Stimulated activated CD4-positive, alpha-beta T cell treated with anti-CD3 and anti-CD28 coated beads, Interleukin-12 subunit alpha, Interleukin-12 subunit beta, amount 100 ng/mL, for 4 hours (primary cell): ENCODE measurements at regions not wholly inside any gene's neighbourhood (a gene's known extent, or its start where the extent isn't known, plus 50 kb on each side); places are given as distances from the start of the nearest gene placed in this dataset.
"Not testable (repeated sequence)": the region's sequence is repeated elsewhere in the genome, so short reads cannot be mapped to it uniquely, and the experiment has no call there.

ENCODE experiments used
- DNase-seq: peaks from one replicate; pipeline ENCODE4 v3.0.0-alpha.2; 2020

DNA sequence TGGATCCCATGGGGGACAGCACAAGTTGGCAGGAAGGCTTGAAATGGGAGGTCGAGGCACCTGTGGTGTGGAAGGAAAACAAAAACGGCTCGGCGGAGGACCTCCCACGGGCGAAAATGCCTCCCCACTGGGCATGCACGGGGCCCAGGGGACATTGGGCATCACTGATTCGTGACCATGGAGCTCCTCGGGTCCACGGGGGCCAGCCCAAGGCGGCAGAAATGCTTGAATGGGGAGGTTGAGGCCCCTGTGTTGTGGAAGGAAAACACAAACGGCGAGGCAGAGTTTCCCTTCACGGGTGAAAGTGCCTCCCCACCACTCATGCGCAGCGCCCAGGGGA lies 376.0 kb downstream of the ALG10 start:
- no peak for DNase-seq

- DNase-seq = no peak
Observed at GRCh38 chr12:34398706-34399630, 376.7 kb downstream of the ALG10 start.

DNA sequence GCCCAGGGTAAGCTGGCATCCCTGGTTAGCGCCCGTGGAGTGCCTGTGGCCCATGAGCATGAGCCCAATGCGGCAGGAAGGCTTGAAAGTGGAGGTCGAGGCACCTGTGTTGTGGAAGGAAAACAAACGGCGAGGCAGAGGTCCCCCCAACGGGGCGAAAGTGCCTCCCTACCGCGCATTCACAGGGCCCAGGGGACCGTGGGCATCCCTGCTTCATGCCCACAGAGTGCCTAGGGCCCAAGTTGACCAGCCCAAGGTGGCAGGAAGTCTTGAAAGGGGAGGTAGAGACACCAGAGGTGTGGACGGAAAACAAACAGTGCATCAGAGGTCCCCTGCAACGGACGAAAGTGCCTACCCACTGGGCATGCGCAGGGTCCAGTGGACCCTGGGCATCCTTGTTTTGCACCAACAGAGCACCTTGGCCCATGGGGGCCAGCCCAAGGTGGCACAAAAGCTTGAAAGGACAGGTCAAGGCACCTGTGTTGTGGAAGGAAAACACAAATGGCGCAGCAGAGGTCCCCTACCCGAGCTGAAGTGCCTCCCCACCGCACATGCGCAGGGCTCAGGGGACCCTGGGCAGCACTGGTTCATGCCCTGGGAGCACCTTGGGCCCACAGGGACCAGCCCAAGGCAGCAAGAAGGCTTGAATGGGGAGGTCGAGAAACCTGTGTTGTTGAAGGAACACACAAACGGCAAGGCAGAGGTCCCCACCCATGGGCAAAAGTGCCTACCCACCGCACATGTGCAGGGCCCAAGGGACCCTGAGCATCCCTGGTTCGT lies 377.5 kb downstream of the ALG10 start:
- no peak for DNase-seq

DNA sequence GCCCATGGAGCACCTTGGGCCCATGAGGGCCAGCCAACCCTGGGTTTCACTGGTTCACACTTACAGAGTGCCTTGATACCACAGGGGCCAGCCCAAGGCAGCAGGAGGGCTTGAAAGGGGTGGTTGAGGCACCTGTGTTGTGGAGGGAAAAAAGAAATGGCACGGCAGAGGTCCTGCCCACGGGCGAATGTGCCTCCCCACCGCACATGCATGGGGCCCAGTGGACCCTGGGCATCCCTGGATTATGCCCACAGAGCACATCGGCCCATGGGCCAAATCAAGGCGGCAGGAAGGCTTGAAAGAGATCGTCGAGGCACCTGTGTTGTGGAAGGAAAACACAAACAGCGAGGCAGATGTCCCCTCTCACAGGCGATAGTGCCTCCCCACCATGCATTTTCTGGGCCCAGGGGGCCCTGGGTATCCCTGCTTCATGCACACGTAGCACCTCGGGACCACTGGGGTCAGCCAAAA lies 378.1 kb downstream of the ALG10 start:
- no peak for DNase-seq

DNA sequence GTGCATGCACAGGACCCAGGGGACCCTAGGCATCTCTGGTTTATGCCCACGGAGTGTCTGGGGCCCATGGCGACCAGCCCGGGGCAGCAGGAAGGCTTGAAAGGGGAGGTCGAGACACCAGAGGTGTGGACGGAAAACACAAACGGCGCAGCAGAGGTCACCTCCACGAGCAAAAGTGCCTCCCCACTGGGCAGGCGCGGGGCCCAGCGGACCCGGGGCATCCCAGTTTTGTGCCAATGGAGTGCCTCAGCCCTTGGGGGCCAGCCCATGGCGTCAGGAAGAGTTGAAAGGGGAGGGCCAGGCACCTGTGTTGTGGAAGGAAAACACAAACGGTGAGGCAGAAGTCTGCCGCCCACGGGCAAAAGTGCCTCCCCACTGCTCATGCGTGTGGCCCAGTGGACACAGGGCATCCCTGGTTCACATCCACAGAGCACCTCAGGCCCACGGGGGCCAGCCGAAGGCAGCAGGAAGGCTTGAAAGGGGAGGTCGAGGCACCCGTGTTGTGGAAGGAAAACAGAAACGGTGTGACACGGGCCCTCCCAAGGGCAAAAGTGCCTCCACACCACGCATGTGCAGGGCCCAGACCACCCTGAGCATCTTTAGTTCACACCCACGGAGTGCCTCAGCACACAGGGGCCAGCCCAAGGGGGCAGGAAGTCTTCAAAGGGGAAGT lies 378.8 kb downstream of the ALG10 start:
- DNase-seq = no peak

DNA sequence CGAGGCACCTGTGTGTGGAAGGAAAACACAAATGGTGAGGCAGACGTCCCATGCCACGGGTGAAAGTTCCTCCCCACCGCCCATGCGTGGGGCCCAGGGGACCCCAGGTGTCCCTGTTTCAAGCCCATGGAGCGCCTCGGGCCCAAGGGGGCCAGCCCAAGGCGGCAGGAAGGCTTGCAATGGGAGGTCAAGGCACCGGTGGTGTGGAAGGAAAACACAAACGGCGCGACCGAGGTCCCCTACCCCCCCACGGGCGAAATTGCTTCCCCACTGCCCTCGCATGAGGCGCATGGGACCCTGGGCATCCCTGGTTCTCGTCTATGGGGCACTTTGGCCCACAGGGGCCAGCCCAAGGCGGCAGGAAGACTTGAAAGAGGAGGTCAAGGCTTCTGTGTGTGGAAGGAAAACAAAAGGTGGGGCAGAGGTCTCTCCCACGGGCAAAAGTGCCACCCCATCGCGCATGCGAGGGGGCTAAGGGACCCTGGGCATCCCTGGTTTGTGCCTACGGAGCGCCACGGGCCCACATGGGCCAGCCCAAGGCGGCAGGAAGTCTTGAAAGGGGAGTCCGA lies 379.4 kb downstream of the ALG10 start:
- DNase-seq = no peak

- DNase-seq = no peak
Observed at GRCh38 chr12:34402228-34402898, 380.1 kb downstream of the ALG10 start.

GRCh38 chr12:34402899-34403705 lies 380.8 kb downstream of the ALG10 start:
- DNase-seq = no peak

- no peak for DNase-seq
Observed at GRCh38 chr12:34403706-34404376, 381.5 kb downstream of the ALG10 start.

DNA sequence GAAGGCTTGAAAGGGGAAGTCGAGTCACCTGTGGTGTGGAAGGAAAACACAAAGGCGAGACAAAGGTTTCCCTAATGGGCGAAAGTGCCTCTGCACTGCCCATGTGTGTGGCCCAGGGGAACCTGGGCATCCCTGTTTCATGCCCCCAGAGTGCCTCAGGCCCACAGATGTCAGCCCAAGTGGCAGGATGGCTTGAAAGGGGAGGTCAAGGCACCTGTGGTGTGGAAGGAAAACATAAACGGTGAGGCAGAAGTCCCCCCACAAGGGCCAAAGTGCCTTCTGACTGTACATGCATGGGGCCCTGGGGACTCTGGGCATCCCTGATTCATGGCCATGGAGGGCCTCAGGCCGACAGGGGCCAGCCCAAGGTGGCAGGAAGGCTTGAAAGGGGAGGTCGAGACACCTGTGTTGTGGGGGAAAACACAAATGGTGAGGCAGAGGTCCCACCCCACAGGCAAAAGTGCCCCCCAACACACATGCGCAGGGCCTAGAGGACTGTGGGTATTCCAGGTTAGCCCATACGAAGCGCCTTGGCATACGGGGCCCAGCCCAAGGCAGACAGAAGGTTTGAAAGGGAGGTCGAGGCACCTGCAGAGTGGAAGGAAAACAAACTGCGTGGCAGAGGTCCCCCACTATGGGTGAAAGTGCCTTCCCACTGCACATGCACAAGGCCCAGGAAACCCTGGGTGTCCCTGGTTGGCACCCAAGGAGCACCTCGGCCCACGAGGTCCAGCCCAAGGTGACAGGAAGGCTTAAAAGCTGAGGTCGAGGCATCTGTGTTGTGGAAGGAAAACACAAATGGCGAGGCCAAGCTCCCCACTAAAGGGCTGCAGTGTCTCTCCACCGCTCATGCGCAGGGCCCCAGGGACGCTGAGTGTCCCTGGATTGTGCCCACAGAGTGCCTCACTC lies 382.3 kb downstream of the ALG10 start:
- DNase-seq = no peak

DNA sequence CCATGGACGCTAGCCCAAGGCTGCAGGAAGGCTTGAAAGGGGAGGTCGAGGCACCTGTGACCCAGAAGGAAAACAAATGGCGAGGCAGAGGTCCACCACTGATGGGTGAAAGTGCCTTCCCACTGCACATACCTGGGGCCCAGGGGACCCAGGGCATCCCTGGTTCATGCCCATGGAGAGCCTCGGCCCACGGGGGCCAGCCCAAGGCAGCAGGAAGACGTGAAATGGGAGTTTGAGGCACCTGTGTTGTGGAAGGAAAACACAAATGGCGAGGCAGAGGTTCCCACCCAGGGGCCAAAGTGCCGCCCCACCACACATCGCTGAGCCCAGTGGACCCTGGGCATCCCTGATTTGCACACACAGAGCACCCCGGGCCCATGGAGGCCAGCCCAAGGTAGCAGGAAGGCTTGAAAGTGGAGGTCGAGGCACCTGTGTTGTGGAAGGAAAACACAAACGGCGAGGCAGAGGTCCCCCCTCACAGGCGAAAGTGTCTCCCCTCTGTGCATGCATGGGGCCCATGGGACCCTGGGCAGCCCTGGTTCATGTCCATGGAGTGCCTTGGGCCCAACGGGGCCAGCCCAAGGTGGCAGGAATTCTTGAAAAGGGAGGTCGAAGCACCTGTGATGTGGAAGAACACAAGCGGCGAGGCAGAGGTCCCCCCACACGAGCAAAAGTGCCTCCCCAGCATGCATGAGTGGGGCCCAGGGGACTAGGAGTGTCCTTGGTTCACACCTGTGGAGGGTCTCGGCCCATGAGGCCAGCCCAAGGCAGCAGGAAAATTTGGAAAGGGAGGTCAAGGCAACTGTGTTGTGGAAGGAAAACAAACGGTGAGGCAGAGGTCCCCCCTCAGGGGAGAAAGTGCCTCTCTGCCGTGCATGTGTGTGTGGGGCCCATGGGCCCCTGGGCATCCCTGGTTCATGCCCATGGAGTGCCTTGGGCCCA lies 383.3 kb downstream of the ALG10 start:
- no peak for DNase-seq

GRCh38 chr12:34406228-34406995 lies 384.1 kb downstream of the ALG10 start:
- DNase-seq = no peak

DNA sequence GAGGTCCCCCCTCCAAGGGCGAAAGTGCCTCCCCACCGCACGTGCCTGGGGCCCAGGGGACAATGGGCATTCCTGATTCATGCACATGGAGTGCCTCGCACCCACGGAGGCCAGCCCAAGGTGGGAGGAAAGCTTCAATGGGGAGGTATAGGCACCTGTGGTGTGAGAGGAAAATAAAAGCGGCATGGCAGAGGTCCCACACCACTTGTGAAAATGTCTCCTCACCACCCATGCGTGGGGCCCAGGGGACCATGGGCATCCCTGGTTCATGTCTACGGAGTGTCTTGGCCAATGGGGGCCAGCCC lies 384.7 kb downstream of the ALG10 start:
- no peak for DNase-seq

DNA sequence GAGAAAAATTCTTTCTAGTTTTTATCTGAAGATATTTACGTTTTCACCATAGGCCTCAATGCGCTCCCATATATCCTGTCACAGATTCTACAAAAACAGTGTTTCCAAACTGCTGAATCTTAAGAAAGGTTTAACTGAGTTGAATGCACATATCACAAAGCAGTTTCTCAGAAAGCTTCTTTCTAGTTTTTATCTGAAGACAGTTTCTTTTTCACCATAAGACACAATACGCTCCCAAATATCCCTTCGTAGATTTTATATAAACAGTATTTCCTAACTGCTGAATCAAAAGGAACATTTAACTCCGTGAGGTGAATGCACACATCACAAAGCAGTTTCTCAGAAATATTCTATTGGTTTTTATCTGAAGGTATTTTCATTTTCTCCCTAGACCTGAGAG lies 385.5 kb downstream of the ALG10 start:
- no peak for DNase-seq

- not testable (repeated sequence) for DNase-seq
Observed at GRCh38 chr12:34431509-34431908, 409.2 kb downstream of the ALG10 start.
